Liver (tissue), 8 donors: ENCODE measurements at regions not wholly inside any gene's neighbourhood (a gene's known extent, or its start where the extent isn't known, plus 50 kb on each side); places are given as distances from the start of the nearest gene placed in this dataset.

Experiments
- DNase-seq: peaks from one replicate; pipeline ENCODE4 v3.0.0-alpha.2; 2017; ENCODE audit warnings: low spot score
- H3K27ac ChIP-seq, 2 donors: one replicate each; pipeline ENCODE4 v1.7.0; 2013; ENCODE audit warnings: inconsistent platforms in 2 of 2, low read length in 2 of 2, control low read depth in 1 of 2, low read depth in 1 of 2, mild to moderate bottlenecking in 1 of 2
- H3K27me3 ChIP-seq, 4 donors: one replicate each; pipeline versions ENCODE4 v1.6.1 to v1.7.0; 2013; ENCODE audit warnings: low read length in 3 of 4, inconsistent platforms in 1 of 4, mild to moderate bottlenecking in 1 of 4, moderate library complexity in 1 of 4; ENCODE audit not compliant: control insufficient read depth in 4 of 4, insufficient read depth in 4 of 4
- H3K36me3 ChIP-seq, 4 donors: one replicate each; pipeline versions ENCODE4 v1.6.1 to v1.7.0; 2013; ENCODE audit warnings: low read length in 3 of 4, mild to moderate bottlenecking in 3 of 4, low read depth in 1 of 4, moderate library complexity in 1 of 4; ENCODE audit not compliant: control insufficient read depth in 4 of 4, insufficient read depth in 3 of 4
- H3K4me1 ChIP-seq, 4 donors: one replicate each; pipeline versions ENCODE4 v1.6.1 to v1.7.0; 2013; ENCODE audit warnings: low read length in 3 of 4, mild to moderate bottlenecking in 3 of 4, moderate library complexity in 1 of 4; ENCODE audit not compliant: control insufficient read depth in 4 of 4, insufficient read depth in 4 of 4
- H3K4me3 ChIP-seq, 3 donors: one replicate each; pipeline versions ENCODE4 v1.6.1 to v1.7.0; 2013; ENCODE audit warnings: low read length in 3 of 3, control low read depth in 1 of 3, low read depth in 1 of 3, mild to moderate bottlenecking in 1 of 3
- H3K9ac ChIP-seq, 2 donors: one replicate each; pipeline ENCODE4 v1.7.0; 2013; ENCODE audit warnings: low read length in 2 of 2, mild to moderate bottlenecking in 2 of 2, moderate library complexity in 2 of 2, control low read depth in 1 of 2, low read depth in 1 of 2
- H3K9me3 ChIP-seq, 4 donors: one replicate each; pipeline versions ENCODE4 v1.6.1 to v1.7.0; 2013; ENCODE audit warnings: low read length in 3 of 4; ENCODE audit not compliant: control insufficient read depth in 4 of 4
- EGR1 ChIP-seq, 2 donors: IDR thresholded peaks; 2 replicates each; pipeline ENCODE4 v1.6.1; 2016 to 2018; ENCODE audit warnings: antibody characterized with exemption in 2 of 2, low read depth in 2 of 2
- GABPA ChIP-seq, 2 donors: IDR thresholded peaks in 1 of 2; conservative IDR thresholded peaks in 1 of 2; 2 replicates each; pipeline ENCODE4 v1.6.1; 2016; ENCODE audit warnings: antibody characterized with exemption in 2 of 2, mild to moderate bottlenecking in 1 of 2, moderate library complexity in 1 of 2
- JUND ChIP-seq, 2 donors: IDR thresholded peaks; 2 replicates each; pipeline ENCODE4 v1.6.1; 2016; ENCODE audit warnings: antibody characterized with exemption in 2 of 2
- NR2F2 ChIP-seq: IDR thresholded peaks from 2 replicates; pipeline ENCODE4 v1.6.1; 2016; ENCODE audit warnings: antibody characterized with exemption
- RAD21 ChIP-seq, 2 donors: IDR thresholded peaks; 2 replicates each; pipeline ENCODE4 v1.6.1; 2016; ENCODE audit warnings: antibody characterized with exemption in 2 of 2, mild to moderate bottlenecking in 2 of 2
- RXRA ChIP-seq, 2 donors: IDR thresholded peaks; 2 replicates each; pipeline ENCODE4 v1.6.1; 2017 to 2018; ENCODE audit warnings: antibody characterized with exemption in 2 of 2, mild to moderate bottlenecking in 1 of 2
- SP1 ChIP-seq: IDR thresholded peaks from 2 replicates; pipeline ENCODE4 v1.6.1; 2018; ENCODE audit warnings: antibody characterized with exemption, mild to moderate bottlenecking
- YY1 ChIP-seq: IDR thresholded peaks from 2 replicates; pipeline ENCODE4 v1.6.1; 2016; ENCODE audit warnings: antibody characterized with exemption, mild to moderate bottlenecking
- WGBS: extraction: QIAGEN DNeasy Blood & Tissue Kit; methylation state at CpG from one replicate; pipeline ENCODE4 v1.1.7; 2013; 5-methylcytosine and 5-hydroxymethylcytosine counted together
- TF ChIP-seq, protein P1 (sequence below): fragments of 150-350 bp; IDR thresholded peaks from 2 replicates; pipeline ENCODE4 v1.5.1; 2017; ENCODE audit warnings: improper control_type of control experiment, low read depth, low read length; ENCODE audit not compliant: missing input control
- donor health status: healthy.
- donor health status: healthy.
- donor health status: healthy.
- donor health status: healthy.
- donor health status: healthy.

DNA sequence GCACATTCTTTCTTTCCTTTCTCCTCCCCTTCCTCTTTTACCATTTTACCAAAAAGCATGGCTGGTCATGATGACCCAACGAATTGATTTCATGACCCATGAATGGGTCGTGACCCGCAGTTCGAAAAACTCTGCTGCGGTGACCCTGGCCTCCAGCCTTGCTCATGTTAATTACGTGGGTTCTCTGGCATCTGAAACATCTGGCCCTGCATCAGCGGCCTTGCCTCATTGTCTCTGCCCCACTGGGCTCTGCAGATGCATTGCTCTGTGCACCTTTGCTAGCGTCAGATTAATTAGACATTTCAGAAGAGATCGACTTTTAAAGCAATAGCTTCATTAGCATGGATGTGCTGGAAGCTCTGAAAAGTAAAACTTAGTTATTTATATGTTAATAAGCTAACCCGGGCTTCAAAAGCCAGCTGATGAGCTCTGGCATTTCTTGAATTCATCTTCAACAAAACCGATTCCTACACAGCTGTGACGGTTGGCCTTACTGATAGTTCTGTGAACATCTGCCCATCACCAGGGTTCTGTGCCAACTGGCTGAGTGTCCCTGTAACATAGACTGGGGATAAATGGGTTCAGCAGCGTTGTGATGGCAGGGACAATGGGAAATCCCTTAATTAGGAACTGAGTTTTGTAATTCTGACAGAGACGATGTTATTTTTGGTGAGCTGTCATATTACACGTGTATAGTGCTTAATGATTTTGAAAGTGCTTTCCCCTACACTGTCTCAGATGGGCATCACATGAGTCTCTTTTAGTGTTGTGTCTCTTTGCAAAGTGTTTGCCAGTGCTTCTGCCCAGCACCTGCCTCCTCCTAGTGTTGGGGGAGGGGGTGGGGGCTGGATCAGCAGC is 225.9 kb upstream of the EEF2KMT start:
- Histone ChIP-seq H3K27me3 (no peaks in the 10 kb centered on the region), H3K9me3 (peaks cover 0 to 10% (median 2%) of the 10 kb centered on the region in 4 donors), H3K4me3 (no peak overlapping the region), H3K27ac (no peak overlapping the region), H3K4me1 (no peaks in the 10 kb centered on the region), H3K36me3 (no peaks in the 10 kb centered on the region), H3K9ac (no peak overlapping the region)
- DNase-seq = no peak
- TF ChIP-seq NR2F2 = no peak
- no peak for TF ChIP-seq JUND (IDR thresholded peaks at IDR 0.05)
- 61% methylated on average over 15 of the region's 15 CpGs for WGBS

DNA sequence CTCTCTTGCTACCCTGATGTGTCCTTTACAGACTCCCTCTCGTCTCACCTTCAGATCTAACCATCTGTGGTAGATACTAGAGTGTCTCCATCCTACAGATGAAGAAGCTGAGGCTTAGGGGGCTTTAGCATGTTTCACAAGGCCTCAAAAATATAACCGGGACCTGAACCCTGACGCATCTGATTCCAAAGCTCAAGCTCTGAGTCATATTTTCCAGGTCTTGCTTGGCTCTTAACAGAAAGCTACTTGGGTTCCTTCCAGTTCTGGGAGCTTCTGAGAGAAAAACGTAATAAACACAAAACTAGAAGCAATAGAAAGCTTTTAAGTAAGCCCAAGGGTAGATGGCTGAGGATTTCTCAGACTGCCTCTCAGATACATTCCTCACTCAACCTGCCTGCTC is 224.3 kb upstream of the EEF2KMT start:
- Histone ChIP-seq H3K9me3 (peaks cover 0 to 10% (median 2%) of the 10 kb centered on the region in 4 donors), H3K27me3 (no peaks in the 10 kb centered on the region), H3K36me3 (no peaks in the 10 kb centered on the region), H3K27ac (no peak overlapping the region), H3K9ac (no peak overlapping the region), H3K4me3 (no peak overlapping the region), H3K4me1 (no peaks in the 10 kb centered on the region)
- WGBS = 66% methylated on average over 4 of the region's 4 CpGs
- TF ChIP-seq EGR1 (IDR thresholded peaks at IDR 0.05; ENCODE audit: low read depth in 2 of 2) = no peak
- no peak for TF ChIP-seq SP1
- TF ChIP-seq RAD21 (IDR thresholded peaks at IDR 0.05) = no peak
- TF ChIP-seq, protein P1, sequence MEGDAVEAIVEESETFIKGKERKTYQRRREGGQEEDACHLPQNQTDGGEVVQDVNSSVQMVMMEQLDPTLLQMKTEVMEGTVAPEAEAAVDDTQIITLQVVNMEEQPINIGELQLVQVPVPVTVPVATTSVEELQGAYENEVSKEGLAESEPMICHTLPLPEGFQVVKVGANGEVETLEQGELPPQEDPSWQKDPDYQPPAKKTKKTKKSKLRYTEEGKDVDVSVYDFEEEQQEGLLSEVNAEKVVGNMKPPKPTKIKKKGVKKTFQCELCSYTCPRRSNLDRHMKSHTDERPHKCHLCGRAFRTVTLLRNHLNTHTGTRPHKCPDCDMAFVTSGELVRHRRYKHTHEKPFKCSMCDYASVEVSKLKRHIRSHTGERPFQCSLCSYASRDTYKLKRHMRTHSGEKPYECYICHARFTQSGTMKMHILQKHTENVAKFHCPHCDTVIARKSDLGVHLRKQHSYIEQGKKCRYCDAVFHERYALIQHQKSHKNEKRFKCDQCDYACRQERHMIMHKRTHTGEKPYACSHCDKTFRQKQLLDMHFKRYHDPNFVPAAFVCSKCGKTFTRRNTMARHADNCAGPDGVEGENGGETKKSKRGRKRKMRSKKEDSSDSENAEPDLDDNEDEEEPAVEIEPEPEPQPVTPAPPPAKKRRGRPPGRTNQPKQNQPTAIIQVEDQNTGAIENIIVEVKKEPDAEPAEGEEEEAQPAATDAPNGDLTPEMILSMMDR = no peak
- no peak for TF ChIP-seq JUND (IDR thresholded peaks at IDR 0.05)
- no peak for TF ChIP-seq RXRA (IDR thresholded peaks at IDR 0.05)
- no peak for TF ChIP-seq YY1
- no peak for DNase-seq

DNA sequence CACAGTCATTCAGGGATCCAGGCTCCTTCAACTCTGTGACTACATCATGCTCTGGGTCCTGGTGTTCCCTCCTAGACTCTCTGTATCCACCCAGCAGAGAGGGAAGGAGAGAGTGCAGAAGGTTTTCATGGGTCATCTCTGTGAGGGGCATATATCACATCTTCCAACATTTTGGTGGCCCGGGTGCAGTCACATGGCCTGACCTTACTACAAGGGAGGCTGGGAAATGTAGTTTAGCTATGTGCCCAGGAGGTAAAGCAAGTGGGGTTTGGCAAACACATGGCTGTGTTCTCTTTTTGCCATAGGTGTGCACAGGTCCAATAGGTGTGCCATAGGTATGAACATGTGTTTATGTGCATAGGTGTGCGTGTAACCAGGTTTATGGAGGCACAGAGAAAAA is 222.2 kb upstream of the EEF2KMT start:
- Histone ChIP-seq H3K9ac (no peak overlapping the region), H3K4me1 (no peaks in the 10 kb centered on the region), H3K27ac (no peak overlapping the region), H3K4me3 (no peak overlapping the region), H3K36me3 (no peaks in the 10 kb centered on the region), H3K27me3 (no peaks in the 10 kb centered on the region), H3K9me3 (peaks cover 0 to 4% (median 2%) of the 10 kb centered on the region in 4 donors)
- WGBS = 85% methylated on average over 2 of the region's 2 CpGs
- no peak for DNase-seq
- TF ChIP-seq, protein P1 = no peak
- no peak for TF ChIP-seq GABPA (IDR thresholded peaks at IDR 0.05 in 1 of 2, conservative IDR thresholded peaks at IDR 0.05 in 1 of 2)
- no peak for TF ChIP-seq YY1
